ENCODE measurements at regions not wholly inside any gene's neighbourhood (a gene's known extent, or its start where the extent isn't known, plus 50 kb on each side); places are given as distances from the start of the nearest gene placed in this dataset.

GRCh38 chr21:35933466-35933865, 126.9 kb downstream of the SETD4 start:
- no peak for DNase-seq

DNA sequence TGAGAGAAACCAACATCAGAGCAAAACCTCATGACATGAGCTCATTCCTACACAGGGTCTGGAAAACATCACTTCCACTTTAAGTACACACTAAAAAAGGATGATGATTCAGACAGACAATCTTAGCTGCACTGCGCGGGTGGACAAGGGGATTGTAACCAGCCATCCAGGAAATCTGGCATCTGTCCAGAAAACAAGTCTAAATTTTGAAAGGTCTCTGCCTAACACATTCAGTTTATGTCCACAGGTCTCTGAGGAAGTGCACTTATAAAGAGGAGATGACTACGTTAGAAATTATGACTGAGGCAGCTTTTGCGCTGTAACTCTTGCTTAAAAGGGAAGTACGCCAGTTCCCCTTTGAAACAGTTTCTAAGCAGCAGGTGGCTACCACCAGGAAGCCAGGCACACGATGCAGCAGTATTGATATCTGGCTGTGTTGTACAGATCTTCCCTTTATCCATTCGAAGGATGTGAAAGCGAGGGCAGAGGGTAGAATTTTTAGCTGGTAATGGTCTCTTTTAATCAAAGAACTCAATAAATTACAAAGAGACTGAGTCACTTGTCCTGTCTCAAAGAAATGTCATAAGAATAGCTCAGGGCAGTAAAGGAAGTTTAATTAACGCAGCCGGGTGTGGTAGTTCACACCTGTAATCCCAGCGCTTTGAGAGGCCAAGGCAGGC, 128.0 kb downstream of the SETD4 start:
- no peak for DNase-seq

DNA sequence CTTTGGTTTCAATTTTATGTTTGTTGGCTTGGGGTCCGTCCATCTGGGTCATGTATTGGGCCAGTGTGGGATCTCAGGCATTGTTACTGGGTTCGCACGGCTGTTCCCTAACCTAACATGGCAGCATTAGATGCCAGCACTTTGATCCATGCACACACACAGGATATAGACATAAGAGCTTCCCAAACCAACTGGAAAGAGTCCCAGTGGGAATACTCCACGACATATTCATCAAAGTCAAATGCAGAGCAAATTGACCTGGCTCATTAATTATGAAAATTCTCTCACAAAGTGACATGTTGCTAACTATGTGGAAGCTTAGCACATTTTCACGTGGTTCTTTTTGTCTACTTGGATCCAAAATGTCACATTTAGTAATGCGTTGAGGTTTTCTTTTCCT, 130.4 kb downstream of the SETD4 start:
- DNase-seq = no peak

GRCh38 chr21:35927262-35927661, 133.1 kb downstream of the SETD4 start:
- no peak for DNase-seq

DNA sequence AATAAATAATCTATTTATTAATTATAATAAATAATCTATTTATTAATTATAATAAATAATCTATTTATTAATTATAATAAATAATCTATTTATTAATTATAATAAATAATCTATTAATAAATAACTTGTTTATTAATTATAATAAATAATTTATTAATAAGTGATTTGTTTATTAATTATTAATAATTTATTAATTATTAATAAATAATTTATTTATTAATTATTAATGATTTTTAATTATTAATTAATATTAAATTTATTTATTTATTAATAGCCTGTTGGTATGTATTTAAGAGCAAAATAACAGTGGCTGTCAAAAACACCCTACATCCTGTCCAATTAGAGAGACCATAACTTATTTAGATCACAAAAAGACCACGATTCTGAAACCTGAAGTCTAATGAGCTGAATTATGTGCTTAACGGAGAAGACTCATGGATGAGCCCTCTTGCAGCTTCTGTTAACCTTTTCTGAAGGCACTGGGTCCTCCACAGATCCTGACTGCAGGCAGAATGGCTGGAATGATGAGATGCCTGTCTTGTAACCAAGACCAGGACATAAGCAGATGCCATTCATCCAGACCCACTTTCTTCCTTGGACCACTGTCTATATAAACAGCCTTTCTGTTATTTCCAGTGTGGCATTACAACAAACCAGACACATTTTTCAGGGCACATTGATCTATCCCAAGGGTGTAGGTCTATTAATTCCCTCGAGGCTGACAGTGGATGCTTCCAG, 134.2 kb downstream of the SETD4 start:
- DNase-seq = no peak

- DNase-seq = no peak
Measured at GRCh38 chr21:35925497-35925896, 134.8 kb downstream of the SETD4 start.

GRCh38 chr21:35924714-35925301, 135.5 kb downstream of the SETD4 start:
- no peak for DNase-seq

GRCh38 chr21:35923971-35924370, 136.4 kb downstream of the SETD4 start:
- no peak for DNase-seq

- no peak for DNase-seq
Measured at GRCh38 chr21:35922618-35923017, 137.7 kb downstream of the SETD4 start.

GRCh38 chr21:35921471-35921870, 138.9 kb downstream of the SETD4 start:
- DNase-seq = no peak

GRCh38 chr21:35920436-35920835, 139.9 kb downstream of the SETD4 start:
- DNase-seq = no peak

DNA sequence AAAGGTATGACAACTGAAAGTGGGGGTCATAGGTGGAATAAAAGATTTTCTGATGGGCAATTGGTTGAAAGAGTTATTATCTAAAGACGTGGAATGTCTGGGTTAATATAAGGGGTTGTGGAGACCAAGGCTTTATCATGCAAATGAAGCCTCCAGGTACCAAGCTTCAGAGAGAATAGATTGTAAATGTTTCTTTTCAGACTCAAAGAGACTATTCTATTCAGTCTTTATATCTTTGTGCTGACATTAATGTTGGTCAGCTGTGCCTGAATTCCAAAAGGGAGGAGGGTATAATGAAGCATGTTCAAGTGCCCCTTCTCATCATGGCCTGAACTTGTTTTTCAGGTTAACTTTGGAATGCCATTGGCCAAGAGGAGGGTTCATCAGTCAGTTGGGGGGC, 145.3 kb downstream of the SETD4 start:
- no peak for DNase-seq

GRCh38 chr21:35911412-35912191, 148.7 kb downstream of the SETD4 start:
- no peak for DNase-seq

- no peak for DNase-seq
Measured at GRCh38 chr21:35909456-35910223, 150.7 kb downstream of the SETD4 start.

DNA sequence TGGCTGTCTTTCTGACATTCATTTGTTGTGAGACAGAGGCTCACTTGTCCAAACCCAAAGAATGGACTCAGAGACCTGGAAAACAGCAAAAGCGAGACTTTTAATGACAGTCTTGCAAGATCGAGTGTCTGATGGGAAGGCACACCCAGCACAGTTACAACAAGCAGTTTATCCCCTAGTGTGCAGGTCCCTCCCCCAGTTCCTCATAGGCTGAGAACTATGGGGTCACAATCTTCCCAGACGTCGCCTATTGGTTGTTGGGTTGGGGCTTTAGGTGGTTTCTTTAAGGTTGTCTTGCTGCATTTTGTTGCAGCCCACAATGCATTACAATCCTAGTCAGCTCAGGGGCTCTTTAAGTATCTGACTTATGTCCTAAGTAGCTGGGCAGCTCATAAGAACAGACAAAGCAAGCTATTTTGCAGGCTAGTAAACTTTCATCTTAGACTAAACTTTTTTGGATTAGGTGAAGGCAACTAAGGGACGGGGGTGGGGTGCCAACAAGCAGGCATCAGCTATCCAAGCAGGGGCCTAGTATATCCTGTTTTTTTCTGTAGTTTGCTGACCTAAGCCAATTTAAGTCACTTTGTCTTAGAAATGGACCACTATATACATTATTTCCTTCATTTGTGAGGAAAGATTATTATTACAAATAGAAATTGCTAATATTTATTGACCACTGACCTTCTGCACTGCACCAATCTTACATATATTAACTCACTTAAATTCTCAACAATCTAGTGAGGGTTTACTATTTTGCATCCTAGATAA, 151.8 kb downstream of the SETD4 start:
- DNase-seq = no peak

DNA sequence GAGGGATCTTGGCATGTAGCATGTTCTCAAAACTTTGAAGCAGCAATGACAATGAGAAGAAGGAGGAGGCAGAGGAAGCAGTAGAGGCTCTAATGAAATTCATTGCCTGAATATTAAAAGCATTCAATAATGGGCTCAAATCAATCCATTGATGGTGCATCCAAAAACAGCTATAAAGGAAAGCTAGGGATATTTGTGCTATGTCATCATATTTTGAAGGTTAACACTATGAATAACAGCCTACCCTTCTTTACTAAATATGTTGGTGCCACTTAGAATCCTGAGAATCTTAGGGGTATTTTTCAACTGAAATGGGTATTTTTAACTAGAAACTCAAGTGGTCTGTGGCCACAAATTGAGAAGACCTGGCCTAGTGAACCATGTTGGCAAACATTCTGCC, 153.7 kb downstream of the SETD4 start:
- no peak for DNase-seq

GRCh38 chr21:35905963-35906345, 154.4 kb downstream of the SETD4 start:
- DNase-seq = no peak

GRCh38 chr21:35905096-35905962, 155.0 kb downstream of the SETD4 start:
- DNase-seq = no peak

DNA sequence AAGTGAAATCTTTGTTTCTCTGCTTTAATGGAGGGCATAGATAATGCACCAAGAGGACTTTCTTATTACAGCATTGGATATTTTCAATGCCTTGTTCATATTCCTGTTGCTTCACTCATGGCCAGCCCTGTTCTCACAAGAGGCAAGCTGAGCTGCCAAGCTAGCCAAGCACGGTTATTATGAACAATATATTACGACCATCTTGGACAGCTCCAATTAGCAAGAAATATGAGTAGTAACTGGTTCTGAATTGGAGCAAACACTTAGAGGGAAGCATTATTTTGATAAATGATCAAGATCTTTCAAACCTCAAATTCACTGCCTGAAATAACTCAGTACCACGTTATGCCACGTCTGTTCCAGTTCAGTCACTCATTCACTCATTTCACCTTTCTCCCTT, 159.8 kb downstream of the SETD4 start:
- DNase-seq = no peak

DNA sequence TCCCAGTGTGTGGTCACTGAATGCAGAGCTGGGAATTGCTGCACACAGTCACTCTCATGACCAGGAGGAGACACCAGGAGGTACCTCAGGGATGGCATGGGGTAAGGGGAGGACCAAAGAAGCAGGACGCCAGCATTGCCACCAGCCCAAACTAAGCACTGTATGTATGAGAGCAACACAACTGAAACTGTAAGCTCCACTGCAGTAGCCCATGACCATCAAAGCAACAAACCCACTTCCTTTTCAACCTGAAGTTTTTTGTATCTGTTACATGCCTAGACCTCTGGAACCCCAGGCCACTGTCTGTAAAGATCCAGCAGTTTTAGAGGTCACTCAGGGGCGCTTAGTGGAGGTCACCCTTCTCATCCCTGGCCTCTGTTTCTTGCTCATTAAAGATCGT, 164.3 kb downstream of the SETD4 start:
- no peak for DNase-seq

DNA sequence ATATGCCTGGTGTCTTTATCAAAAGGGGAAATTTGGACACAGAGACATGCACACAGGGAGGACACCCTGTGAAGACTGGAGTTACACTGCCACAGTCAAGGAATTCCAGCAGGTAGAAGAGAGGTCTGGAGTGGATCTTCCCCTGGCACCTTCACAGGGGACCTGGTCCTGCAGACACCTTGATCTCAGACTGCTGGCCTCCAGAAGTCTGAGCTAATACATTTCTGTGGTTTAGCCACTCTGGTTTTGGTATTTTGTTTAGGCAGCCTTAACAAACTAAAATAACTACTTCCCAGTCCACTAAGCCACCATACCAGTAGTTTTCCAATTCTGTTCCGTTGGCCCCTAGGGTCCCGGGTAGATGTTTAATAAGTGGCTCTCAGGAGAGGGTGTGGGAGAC, 164.7 kb downstream of the SETD4 start:
- DNase-seq = no peak

Measured in effector CD4-positive, alpha-beta T cell (primary cell).